ENCODE measurements at regions not wholly inside any gene's neighbourhood (a gene's known extent, or its start where the extent isn't known, plus 50 kb on each side); places are given as distances from the start of the nearest gene placed in this dataset.

DNA sequence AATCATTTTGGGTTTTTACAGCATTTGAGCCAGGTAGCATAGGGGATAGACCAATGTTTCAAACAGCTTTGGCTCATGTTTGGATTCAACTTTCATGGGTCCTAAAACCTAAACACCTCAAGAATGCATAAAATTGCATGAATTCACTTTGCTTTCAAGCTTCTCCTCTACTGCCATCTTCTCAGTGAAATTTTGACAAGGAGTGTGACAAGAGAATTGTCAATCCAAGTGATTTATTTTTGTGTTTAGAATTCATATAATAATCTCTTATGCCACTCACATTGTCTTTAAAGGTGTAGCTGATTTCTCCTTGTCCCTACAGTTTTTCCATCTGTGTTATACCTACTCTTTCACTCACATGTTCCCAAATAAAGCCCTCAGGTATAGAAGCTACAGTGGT is 264.8 kb upstream of the RND3 start (continued):
- TF ChIP-seq, protein P1, sequence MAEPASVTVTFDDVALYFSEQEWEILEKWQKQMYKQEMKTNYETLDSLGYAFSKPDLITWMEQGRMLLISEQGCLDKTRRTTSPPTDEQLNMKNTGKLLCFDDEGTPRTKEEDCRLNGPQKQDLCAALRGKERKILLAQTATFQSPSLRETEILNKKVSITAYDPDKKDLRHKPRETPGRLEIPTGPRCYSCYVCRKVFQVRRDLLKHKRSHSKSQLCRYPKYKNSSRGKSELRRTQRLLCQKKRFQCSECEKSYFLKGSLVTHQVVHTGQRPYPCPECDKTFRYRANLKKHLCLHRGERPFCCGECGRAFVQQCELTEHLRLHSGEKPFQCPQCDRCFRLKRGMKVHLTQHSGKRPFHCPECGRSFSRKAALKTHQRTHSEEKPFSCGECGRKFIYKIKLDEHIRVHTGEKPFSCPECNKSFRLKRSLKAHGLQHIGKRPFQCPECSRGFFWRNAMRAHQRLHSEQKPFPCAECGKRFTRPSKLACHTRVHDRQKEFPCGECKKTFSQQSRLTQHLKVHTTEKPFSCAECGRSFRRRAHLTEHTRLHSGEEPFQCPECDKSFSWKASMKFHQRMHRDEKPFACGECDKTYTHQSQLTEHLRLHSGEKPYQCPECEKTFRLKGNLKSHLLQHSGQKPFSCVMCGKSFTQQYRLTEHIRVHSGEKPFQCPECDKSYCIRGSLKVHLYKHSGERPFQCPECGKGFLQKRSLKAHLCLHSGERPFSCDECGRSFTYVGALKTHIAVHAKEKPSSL (CRISPR knock-in tag; conservative IDR thresholded peaks at IDR 0.05), result no peak
- TF ChIP-seq JAZF1 (CRISPR knock-in tag; IDR thresholded peaks at IDR 0.05) (no peak), EMX1 (CRISPR knock-in tag; IDR thresholded peaks at IDR 0.05) (no peak), ZNF396 (CRISPR knock-in tag; IDR thresholded peaks at IDR 0.05; ENCODE audit: borderline replicate concordance) (no peak)

DNA sequence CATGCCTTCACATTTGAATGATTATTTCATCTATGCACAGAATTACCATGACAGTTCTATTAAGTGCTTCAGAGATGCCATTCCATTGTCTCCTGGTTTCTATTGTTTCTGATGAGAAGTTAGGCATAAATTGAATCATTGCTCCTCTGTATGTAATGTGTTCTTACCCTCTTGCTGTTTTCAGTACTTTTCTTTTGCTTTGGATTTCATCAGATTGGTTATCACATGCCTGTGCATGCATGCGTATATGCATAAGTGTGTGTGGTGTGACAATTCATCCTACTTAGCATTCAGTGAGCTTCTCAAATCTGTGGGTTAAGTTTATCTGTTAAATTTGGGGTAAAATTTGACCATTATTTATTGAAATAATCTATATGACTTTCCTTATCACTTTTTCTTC is 263.3 kb upstream of the RND3 start:
- H3K36me3 Mint-ChIP-seq, result peaks cover 11% of the 10 kb centered on the region
- H3K4me1 Mint-ChIP-seq, result peaks cover 29% of the 10 kb centered on the region
- DNase-seq (ENCODE audit: low spot score) (no peak), ATAC-seq (no peak)
- CTCF ChIA-PET, result no interaction called here
- TF ChIP-seq NFYB (CRISPR knock-in tag; conservative IDR thresholded peaks at IDR 0.05; ENCODE audit: low read depth) (no peak), ZNF121 (CRISPR knock-in tag; IDR thresholded peaks at IDR 0.05) (no peak), NR2C2 (CRISPR knock-in tag; IDR thresholded peaks at IDR 0.05) (no peak), ZNF263 (CRISPR knock-in tag; IDR thresholded peaks at IDR 0.05; ENCODE audit: low read depth) (no peak), GRHL2 (CRISPR knock-in tag; IDR thresholded peaks at IDR 0.05; ENCODE audit: insufficient replicate concordance, severe bottlenecking) (no peak), CBFB (CRISPR knock-in tag; IDR thresholded peaks at IDR 0.05; ENCODE audit: low read depth) (no peak), CREB1 (CRISPR knock-in tag; IDR thresholded peaks at IDR 0.05) (no peak), NR3C1 (CRISPR knock-in tag; conservative IDR thresholded peaks at IDR 0.05; ENCODE audit: low read depth) (no peak), TCF7 (CRISPR knock-in tag; IDR thresholded peaks at IDR 0.05; ENCODE audit: low read depth) (no peak), NFE2L1 (CRISPR knock-in tag; IDR thresholded peaks at IDR 0.05) (no peak), SOX15 (CRISPR knock-in tag; IDR thresholded peaks at IDR 0.05) (no peak), ATF1 (CRISPR knock-in tag; IDR thresholded peaks at IDR 0.05) (no peak), GABPB1 (CRISPR knock-in tag; IDR thresholded peaks at IDR 0.05) (no peak)
- TF ChIP-seq, protein P2, sequence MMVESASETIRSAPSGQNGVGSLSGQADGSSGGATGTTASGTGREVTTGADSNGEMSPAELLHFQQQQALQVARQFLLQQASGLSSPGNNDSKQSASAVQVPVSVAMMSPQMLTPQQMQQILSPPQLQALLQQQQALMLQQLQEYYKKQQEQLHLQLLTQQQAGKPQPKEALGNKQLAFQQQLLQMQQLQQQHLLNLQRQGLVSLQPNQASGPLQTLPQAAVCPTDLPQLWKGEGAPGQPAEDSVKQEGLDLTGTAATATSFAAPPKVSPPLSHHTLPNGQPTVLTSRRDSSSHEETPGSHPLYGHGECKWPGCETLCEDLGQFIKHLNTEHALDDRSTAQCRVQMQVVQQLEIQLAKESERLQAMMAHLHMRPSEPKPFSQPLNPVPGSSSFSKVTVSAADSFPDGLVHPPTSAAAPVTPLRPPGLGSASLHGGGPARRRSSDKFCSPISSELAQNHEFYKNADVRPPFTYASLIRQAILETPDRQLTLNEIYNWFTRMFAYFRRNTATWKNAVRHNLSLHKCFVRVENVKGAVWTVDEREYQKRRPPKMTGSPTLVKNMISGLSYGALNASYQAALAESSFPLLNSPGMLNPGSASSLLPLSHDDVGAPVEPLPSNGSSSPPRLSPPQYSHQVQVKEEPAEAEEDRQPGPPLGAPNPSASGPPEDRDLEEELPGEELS (CRISPR knock-in tag; IDR thresholded peaks at IDR 0.05), result no peak
- TF ChIP-seq, protein P3, sequence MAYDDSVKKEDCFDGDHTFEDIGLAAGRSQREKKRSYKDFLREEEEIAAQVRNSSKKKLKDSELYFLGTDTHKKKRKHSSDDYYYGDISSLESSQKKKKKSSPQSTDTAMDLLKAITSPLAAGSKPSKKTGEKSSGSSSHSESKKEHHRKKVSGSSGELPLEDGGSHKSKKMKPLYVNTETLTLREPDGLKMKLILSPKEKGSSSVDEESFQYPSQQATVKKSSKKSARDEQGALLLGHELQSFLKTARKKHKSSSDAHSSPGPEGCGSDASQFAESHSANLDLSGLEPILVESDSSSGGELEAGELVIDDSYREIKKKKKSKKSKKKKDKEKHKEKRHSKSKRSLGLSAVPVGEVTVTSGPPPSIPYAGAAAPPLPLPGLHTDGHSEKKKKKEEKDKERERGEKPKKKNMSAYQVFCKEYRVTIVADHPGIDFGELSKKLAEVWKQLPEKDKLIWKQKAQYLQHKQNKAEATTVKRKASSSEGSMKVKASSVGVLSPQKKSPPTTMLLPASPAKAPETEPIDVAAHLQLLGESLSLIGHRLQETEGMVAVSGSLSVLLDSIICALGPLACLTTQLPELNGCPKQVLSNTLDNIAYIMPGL (CRISPR knock-in tag; IDR thresholded peaks at IDR 0.05), result no peak
- TF ChIP-seq, protein P4, sequence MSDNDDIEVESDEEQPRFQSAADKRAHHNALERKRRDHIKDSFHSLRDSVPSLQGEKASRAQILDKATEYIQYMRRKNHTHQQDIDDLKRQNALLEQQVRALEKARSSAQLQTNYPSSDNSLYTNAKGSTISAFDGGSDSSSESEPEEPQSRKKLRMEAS (CRISPR knock-in tag; IDR thresholded peaks at IDR 0.05), result no peak
- TF ChIP-seq, protein P5, sequence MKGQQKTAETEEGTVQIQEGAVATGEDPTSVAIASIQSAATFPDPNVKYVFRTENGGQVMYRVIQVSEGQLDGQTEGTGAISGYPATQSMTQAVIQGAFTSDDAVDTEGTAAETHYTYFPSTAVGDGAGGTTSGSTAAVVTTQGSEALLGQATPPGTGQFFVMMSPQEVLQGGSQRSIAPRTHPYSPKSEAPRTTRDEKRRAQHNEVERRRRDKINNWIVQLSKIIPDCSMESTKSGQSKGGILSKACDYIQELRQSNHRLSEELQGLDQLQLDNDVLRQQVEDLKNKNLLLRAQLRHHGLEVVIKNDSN (CRISPR knock-in tag; IDR thresholded peaks at IDR 0.05), result no peak
- peak overlapping the region; percentile 39; the same call in 1 of the 2 replicates for H3K27ac Mint-ChIP-seq
- POLR2A ChIA-PET, result no interaction called here
- peaks cover 12% of the 10 kb centered on the region; the same call in 1 of the 2 replicates for H3K9me3 Mint-ChIP-seq
- no peak overlapping the region for H3K4me3 Mint-ChIP-seq
- H3K27me3 Mint-ChIP-seq (ENCODE audit: low read depth), result no peaks in the 10 kb centered on the region

Measured in WTC11 (cell line).